ENCODE measurements at regions not wholly inside any gene's neighbourhood (a gene's known extent, or its start where the extent isn't known, plus 50 kb on each side); places are given as distances from the start of the nearest gene placed in this dataset.

DNA sequence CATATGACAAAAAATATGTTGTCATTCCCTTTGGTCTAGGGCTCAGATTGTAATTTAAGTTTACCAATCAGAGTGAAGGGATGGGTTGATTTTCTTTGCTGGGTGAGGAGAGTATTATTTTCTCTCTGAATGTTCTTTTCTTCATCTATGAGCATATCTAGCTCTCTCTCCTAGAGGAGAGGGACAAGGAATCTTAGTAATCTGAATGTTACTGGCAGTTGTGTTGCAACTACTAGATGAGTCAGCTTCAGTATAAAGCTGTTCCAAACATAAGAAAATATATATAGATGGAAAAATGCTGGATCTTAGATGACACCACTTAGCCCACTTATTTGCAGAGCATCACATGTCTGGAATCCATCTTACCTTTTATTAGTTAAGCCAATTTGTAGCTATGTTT is 259.3 kb downstream of the TUSC1 start:
- Mint-ChIP-seq H3K27me3 (ENCODE audit: low read depth) (no peaks in the 10 kb centered on the region), H3K9me3 (ENCODE audit: low read depth) (peaks cover 7% of the 10 kb centered on the region), H3K27ac (ENCODE audit: unreplicated experiment) (no peak overlapping the region), H3K4me3 (ENCODE audit: unreplicated experiment) (no peak overlapping the region), H3K4me1 (ENCODE audit: low read depth) (no peaks in the 10 kb centered on the region), H3K36me3 (ENCODE audit: low read depth) (no peaks in the 10 kb centered on the region)
- no peak for DNase-seq (ENCODE audit: low spot score)
- TF ChIP-seq, protein P1, sequence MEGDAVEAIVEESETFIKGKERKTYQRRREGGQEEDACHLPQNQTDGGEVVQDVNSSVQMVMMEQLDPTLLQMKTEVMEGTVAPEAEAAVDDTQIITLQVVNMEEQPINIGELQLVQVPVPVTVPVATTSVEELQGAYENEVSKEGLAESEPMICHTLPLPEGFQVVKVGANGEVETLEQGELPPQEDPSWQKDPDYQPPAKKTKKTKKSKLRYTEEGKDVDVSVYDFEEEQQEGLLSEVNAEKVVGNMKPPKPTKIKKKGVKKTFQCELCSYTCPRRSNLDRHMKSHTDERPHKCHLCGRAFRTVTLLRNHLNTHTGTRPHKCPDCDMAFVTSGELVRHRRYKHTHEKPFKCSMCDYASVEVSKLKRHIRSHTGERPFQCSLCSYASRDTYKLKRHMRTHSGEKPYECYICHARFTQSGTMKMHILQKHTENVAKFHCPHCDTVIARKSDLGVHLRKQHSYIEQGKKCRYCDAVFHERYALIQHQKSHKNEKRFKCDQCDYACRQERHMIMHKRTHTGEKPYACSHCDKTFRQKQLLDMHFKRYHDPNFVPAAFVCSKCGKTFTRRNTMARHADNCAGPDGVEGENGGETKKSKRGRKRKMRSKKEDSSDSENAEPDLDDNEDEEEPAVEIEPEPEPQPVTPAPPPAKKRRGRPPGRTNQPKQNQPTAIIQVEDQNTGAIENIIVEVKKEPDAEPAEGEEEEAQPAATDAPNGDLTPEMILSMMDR (IDR thresholded peaks at IDR 0.05), result no peak

DNA sequence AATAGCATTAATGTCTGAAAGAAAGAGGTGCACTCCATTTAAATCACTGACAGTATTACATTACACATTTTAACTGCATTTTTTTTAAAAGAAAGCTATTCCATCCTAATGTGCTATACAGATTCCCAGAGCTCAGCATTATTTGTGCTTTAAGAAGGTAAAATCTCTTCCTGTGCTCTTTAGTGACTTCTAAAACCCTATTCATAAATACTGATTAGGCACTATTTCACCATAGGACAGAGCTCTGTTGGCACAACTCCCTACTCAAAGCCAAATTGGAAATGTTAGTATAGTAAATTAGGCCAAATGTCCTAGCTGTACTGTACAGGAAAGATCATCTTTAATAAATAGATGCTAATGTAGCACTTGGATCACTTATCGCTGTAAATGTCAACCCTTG is 262.5 kb downstream of the TUSC1 start:
- TF ChIP-seq, protein P1 (IDR thresholded peaks at IDR 0.05), result no peak
- Mint-ChIP-seq H3K27me3 (ENCODE audit: low read depth) (no peaks in the 10 kb centered on the region), H3K4me1 (ENCODE audit: low read depth) (no peaks in the 10 kb centered on the region), H3K9me3 (ENCODE audit: low read depth) (no peaks in the 10 kb centered on the region), H3K36me3 (ENCODE audit: low read depth) (no peaks in the 10 kb centered on the region), H3K27ac (ENCODE audit: unreplicated experiment) (no peak overlapping the region), H3K4me3 (ENCODE audit: unreplicated experiment) (no peak overlapping the region)
- DNase-seq (ENCODE audit: low spot score), result no peak

DNA sequence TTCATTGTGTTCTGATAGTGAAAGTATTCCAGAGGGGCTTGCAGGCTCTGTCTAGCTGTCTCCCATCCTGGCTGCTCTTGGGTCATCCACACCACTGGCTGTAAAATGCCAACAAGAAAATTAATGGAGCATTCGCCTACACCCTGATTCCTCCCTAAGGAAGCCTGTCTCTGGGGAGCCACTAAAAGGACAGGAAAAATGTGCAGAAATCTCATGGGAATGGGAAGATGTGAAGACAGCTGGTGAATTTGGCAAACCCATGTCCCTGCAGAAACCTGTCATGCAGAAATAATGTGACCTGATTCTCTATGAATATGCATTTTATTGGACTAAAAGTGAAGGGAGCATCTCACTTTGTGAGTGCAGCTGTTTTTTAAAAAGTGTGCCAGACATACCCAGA is 265.6 kb downstream of the TUSC1 start:
- no peaks in the 10 kb centered on the region for H3K4me1 Mint-ChIP-seq (ENCODE audit: low read depth)
- no peaks in the 10 kb centered on the region for H3K27me3 Mint-ChIP-seq (ENCODE audit: low read depth)
- TF ChIP-seq, protein P1 (IDR thresholded peaks at IDR 0.05), result no peak
- H3K4me3 Mint-ChIP-seq (ENCODE audit: unreplicated experiment), result no peak overlapping the region
- no peak for DNase-seq (ENCODE audit: low spot score)
- H3K9me3 Mint-ChIP-seq (ENCODE audit: low read depth), result no peaks in the 10 kb centered on the region
- H3K27ac Mint-ChIP-seq (ENCODE audit: unreplicated experiment), result no peak overlapping the region
- H3K36me3 Mint-ChIP-seq (ENCODE audit: low read depth), result no peaks in the 10 kb centered on the region

DNA sequence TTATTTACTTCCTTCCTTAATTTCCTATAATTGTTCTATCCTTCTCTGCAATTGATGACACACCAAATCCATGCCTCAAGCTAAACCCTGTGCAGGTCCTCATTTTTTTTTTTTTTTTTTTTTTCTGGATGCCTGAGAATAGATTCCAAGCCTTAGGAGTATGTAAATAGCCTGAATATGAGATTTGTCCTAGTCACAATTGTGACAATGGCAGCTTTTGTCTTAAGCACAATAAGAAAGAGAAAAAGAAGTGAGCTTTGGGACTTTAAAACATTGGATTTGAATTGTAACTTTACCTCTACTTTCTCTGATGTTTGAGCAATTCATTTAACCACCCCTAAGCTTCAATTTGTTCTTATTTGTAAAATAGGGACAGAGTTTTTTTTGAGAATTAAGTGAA is 280.5 kb downstream of the TUSC1 start:
- DNase-seq (ENCODE audit: low spot score), result no peak
- Mint-ChIP-seq H3K27me3 (ENCODE audit: low read depth) (no peaks in the 10 kb centered on the region), H3K27ac (ENCODE audit: unreplicated experiment) (no peak overlapping the region), H3K9me3 (ENCODE audit: low read depth) (no peaks in the 10 kb centered on the region), H3K4me3 (ENCODE audit: unreplicated experiment) (no peak overlapping the region), H3K4me1 (ENCODE audit: low read depth) (no peaks in the 10 kb centered on the region), H3K36me3 (ENCODE audit: low read depth) (no peaks in the 10 kb centered on the region)
- TF ChIP-seq, protein P1 (IDR thresholded peaks at IDR 0.05), result no peak

DNA sequence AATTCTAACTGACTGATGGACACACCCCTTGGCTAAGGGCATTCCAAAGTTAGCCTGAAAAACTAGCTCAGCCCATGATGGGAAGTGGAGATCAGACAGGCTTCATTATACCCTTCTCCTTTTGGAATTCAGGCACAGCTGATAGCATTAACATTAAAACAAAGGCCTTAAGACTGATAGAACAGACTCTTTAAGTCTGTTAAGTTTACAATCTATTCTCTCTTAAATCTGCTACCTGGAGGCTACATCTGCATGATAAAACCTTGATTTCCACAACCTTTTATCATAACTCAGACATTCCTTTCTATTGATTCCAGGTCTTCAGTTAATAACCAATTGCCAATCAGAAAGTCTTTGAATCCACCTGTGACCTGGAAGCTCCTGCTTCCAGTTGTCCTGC is 281.4 kb downstream of the TUSC1 start:
- no peak overlapping the region for H3K4me3 Mint-ChIP-seq (ENCODE audit: unreplicated experiment)
- no peaks in the 10 kb centered on the region for H3K36me3 Mint-ChIP-seq (ENCODE audit: low read depth)
- TF ChIP-seq, protein P1 (IDR thresholded peaks at IDR 0.05), result no peak
- no peak for DNase-seq (ENCODE audit: low spot score)
- no peaks in the 10 kb centered on the region for H3K27me3 Mint-ChIP-seq (ENCODE audit: low read depth)
- no peak overlapping the region for H3K27ac Mint-ChIP-seq (ENCODE audit: unreplicated experiment)
- no peaks in the 10 kb centered on the region for H3K4me1 Mint-ChIP-seq (ENCODE audit: low read depth)
- no peaks in the 10 kb centered on the region for H3K9me3 Mint-ChIP-seq (ENCODE audit: low read depth)
